ENCODE measurements at regions not wholly inside any gene's neighbourhood (a gene's known extent, or its start where the extent isn't known, plus 50 kb on each side); places are given as distances from the start of the nearest gene placed in this dataset.

DNA sequence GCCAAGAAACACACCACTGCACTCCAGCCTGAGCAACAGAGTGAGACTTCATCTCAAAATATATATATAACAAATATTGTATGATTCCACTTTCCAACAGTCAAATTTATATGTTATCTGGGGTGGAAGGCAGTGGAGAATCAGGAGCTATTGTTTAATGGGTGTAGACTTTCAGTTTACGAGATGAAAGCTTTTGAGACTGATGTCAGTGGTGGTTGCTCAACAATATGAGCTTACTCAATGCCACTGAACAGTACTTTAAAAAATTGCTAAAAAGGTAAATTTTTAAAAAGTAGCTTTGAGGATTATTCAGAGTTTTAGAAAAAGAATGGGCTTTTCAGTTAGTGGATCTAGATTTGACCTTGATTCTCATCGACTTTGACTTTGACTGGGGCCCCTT is 105.9 kb upstream of the ST6GAL2 start:
- TF ChIP-seq, protein P1, sequence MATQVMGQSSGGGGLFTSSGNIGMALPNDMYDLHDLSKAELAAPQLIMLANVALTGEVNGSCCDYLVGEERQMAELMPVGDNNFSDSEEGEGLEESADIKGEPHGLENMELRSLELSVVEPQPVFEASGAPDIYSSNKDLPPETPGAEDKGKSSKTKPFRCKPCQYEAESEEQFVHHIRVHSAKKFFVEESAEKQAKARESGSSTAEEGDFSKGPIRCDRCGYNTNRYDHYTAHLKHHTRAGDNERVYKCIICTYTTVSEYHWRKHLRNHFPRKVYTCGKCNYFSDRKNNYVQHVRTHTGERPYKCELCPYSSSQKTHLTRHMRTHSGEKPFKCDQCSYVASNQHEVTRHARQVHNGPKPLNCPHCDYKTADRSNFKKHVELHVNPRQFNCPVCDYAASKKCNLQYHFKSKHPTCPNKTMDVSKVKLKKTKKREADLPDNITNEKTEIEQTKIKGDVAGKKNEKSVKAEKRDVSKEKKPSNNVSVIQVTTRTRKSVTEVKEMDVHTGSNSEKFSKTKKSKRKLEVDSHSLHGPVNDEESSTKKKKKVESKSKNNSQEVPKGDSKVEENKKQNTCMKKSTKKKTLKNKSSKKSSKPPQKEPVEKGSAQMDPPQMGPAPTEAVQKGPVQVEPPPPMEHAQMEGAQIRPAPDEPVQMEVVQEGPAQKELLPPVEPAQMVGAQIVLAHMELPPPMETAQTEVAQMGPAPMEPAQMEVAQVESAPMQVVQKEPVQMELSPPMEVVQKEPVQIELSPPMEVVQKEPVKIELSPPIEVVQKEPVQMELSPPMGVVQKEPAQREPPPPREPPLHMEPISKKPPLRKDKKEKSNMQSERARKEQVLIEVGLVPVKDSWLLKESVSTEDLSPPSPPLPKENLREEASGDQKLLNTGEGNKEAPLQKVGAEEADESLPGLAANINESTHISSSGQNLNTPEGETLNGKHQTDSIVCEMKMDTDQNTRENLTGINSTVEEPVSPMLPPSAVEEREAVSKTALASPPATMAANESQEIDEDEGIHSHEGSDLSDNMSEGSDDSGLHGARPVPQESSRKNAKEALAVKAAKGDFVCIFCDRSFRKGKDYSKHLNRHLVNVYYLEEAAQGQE (IDR thresholded peaks at IDR 0.05; ENCODE audit: insufficient read depth in 1 of 2, low read depth in 2 of 2, low read length in 2 of 2): no peak
- TF ChIP-seq SIN3A (IDR thresholded peaks at IDR 0.05; ENCODE audit: borderline replicate concordance, insufficient read depth, low read length) (no peak), TAF1 (IDR thresholded peaks at IDR 0.05; ENCODE audit: borderline replicate concordance, insufficient read depth, low read length) (no peak), FOXP2 (optimal IDR thresholded peaks at IDR 0.05; ENCODE audit: borderline replicate concordance, extremely low read depth, extremely low read length, insufficient read depth) (no peak), POLR2AphosphoS5 (IDR thresholded peaks at IDR 0.05; ENCODE audit: low read depth, low read length) (no peak)

DNA sequence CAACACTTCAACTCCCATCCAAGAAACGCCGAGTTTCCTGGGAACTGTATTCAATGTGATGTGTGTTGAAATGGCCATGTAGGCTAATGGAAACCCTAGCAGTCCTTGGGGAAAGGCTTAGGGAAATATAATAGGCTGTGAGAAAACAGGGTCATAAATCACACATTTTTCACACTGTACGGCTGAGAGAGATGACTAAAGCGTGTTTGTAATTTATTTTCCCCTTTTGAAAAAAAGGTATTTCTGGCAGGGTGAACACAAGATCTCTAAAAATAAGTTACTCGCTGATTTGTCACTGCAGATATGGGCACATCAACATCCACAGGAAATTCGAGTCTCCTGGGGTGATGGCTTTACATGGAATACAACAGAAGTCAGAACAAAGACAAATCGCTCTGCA is 109.6 kb upstream of the ST6GAL2 start:
- TF ChIP-seq, protein P1 (IDR thresholded peaks at IDR 0.05; ENCODE audit: insufficient read depth in 1 of 2, low read depth in 2 of 2, low read length in 2 of 2): no peak
- no peak for TF ChIP-seq TAF1 (IDR thresholded peaks at IDR 0.05; ENCODE audit: borderline replicate concordance, insufficient read depth, low read length)
- TF ChIP-seq SIN3A (IDR thresholded peaks at IDR 0.05; ENCODE audit: borderline replicate concordance, insufficient read depth, low read length): no peak
- TF ChIP-seq POLR2AphosphoS5 (IDR thresholded peaks at IDR 0.05; ENCODE audit: low read depth, low read length): no peak
- no peak for TF ChIP-seq FOXP2 (optimal IDR thresholded peaks at IDR 0.05; ENCODE audit: borderline replicate concordance, extremely low read depth, extremely low read length, insufficient read depth)

DNA sequence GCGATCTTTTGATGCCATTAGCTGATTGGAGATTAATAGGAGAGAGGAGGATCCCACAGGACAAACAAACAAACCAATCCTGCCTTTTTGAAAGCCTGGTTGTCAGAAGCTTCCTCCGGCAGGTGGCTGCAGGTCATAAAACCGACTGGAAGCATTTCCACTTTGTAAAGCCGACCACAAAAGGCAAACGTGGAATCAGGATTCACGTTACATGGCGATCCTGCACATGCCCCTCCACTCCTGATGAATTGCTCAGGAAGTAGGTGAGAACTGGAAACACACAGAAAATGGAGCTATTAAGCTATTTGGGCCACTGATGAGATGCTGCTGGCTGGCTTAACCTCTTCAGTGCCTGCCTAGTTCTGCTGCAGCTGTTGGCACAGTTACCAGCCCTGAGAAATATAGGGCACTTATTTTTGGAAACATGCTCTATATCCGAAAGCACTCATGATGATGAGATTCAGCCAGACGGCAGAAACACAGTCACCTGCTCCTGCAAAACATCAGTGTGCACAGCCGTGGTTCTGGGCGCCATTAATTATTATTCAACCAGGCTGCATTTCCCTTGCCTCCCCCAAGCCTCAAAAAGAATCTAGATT is 110.3 kb upstream of the ST6GAL2 start:
- TF ChIP-seq, protein P1 (IDR thresholded peaks at IDR 0.05; ENCODE audit: insufficient read depth in 1 of 2, low read depth in 2 of 2, low read length in 2 of 2): no peak
- TF ChIP-seq FOXP2 (optimal IDR thresholded peaks at IDR 0.05; ENCODE audit: borderline replicate concordance, extremely low read depth, extremely low read length, insufficient read depth) (no peak), POLR2AphosphoS5 (IDR thresholded peaks at IDR 0.05; ENCODE audit: low read depth, low read length) (no peak), TAF1 (IDR thresholded peaks at IDR 0.05; ENCODE audit: borderline replicate concordance, insufficient read depth, low read length) (no peak), SIN3A (IDR thresholded peaks at IDR 0.05; ENCODE audit: borderline replicate concordance, insufficient read depth, low read length) (no peak)

DNA sequence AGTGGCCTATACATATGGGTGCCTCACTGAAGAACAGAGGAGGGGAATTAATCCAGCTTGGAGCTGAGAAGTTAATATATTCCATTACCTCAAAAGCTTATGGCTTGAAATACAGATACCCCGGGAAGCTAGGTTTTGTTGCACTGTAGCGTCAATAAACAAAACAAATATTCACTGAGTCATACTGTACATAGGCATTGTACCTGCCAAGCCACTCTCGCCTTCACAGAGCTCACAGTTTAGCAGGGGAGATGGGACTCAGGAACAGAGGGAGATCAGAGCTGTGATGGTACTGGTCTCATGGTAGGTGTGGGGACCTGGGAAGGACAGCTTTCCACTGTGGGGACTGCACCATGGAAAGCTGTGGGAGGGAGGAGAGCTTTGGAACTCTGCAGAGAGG is 111.2 kb upstream of the ST6GAL2 start:
- no peak for TF ChIP-seq POLR2AphosphoS5 (IDR thresholded peaks at IDR 0.05; ENCODE audit: low read depth, low read length)
- no peak for TF ChIP-seq FOXP2 (optimal IDR thresholded peaks at IDR 0.05; ENCODE audit: borderline replicate concordance, extremely low read depth, extremely low read length, insufficient read depth)
- TF ChIP-seq, protein P1 (IDR thresholded peaks at IDR 0.05; ENCODE audit: insufficient read depth in 1 of 2, low read depth in 2 of 2, low read length in 2 of 2): no peak
- no peak for TF ChIP-seq TAF1 (IDR thresholded peaks at IDR 0.05; ENCODE audit: borderline replicate concordance, insufficient read depth, low read length)
- TF ChIP-seq SIN3A (IDR thresholded peaks at IDR 0.05; ENCODE audit: borderline replicate concordance, insufficient read depth, low read length): no peak
